HFF-Myc (cell line): ENCODE measurements at regions not wholly inside any gene's neighbourhood (a gene's known extent, or its start where the extent isn't known, plus 50 kb on each side); places are given as distances from the start of the nearest gene placed in this dataset.

Source experiments
- DNase-seq: peaks from one replicate; pipeline ENCODE4 v3.0.0-alpha.2; 2011; ENCODE audit warnings: low read depth; ENCODE audit errors: extremely low read depth
- H3K4me3 ChIP-seq: replicated peaks from 2 replicates; pipeline ENCODE4 v1.5.1; 2011; ENCODE audit warnings: low read depth, mild to moderate bottlenecking, control low read depth, low read length
- CTCF ChIP-seq: IDR thresholded peaks from 2 replicates; pipeline ENCODE4 v1.5.1; 2012; ENCODE audit warnings: mild to moderate bottlenecking, low read depth, low read length, control low read depth; ENCODE audit errors: missing control alignments

- no peak for TF ChIP-seq CTCF
- no peak for DNase-seq
- no peak overlapping the region for H3K4me3 ChIP-seq
Measured at GRCh38 chr11:21949763-21950413, 243.0 kb upstream of the ANO5 start.

- DNase-seq, result no peak
- no peak overlapping the region for H3K4me3 ChIP-seq
- TF ChIP-seq CTCF, result no peak
Measured at GRCh38 chr11:21963013-21963412, 229.9 kb upstream of the ANO5 start.

- no peak for TF ChIP-seq CTCF
- H3K4me3 ChIP-seq, result no peak overlapping the region
- DNase-seq, result no peak
Measured at GRCh38 chr11:21965221-21965620, 227.7 kb upstream of the ANO5 start.

GRCh38 chr11:21968702-21969101, 224.2 kb upstream of the ANO5 start:
- H3K4me3 ChIP-seq, result no peak overlapping the region
- no peak for TF ChIP-seq CTCF
- no peak for DNase-seq

GRCh38 chr11:21969841-21970240, 223.0 kb upstream of the ANO5 start:
- TF ChIP-seq CTCF, result no peak

DNA sequence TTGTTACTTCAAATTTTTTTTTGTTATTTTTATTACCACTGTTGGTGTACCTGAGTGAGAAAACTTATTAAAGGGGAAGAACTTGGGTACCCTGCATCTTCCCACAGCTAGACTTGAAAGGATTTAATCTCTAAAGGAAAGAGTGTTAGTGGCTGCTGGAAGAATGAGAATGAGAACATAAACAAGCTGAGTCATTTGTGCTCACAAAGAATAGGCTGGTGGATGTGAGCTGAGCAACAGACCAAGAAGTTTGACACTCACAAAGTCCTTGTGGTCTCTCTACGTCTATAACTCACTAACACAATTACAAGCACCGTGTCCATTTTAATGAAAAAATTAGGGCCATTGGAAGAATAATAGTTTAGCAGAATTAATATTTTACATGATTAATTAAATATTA, 217.6 kb upstream of the ANO5 start:
- DNase-seq, result no peak
- H3K4me3 ChIP-seq, result no peak overlapping the region
- TF ChIP-seq CTCF, result no peak

More at GRCh38 chr11:21969841-21970240, 223.0 kb upstream of the ANO5 start:
- no peak overlapping the region for H3K4me3 ChIP-seq
- DNase-seq, result no peak

DNA sequence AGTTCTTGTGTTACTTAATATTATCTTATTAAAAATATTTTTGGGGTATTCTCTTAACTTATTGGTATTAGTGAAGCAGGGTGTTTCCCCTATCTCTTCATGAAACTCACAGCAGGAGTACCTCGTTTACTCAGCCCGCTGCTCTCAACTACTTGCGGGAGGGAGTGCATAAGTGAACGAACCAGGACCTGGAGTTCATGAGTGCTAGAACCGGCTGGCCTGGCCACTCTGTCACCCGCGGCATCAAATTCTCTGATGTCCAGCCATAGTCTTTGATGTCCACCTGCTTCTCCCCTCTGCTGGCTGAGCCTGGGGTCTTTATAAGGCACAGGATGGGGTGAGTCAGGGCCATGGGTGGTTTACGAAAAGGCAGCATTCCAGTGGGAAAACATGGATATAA, 216.7 kb upstream of the ANO5 start:
- no peak for TF ChIP-seq CTCF
- no peak overlapping the region for H3K4me3 ChIP-seq
- DNase-seq, result no peak
